Gastrocnemius medialis (tissue), 4 donors: ENCODE measurements at regions not wholly inside any gene's neighbourhood (a gene's known extent, or its start where the extent isn't known, plus 50 kb on each side); places are given as distances from the start of the nearest gene placed in this dataset.

Source experiments
- CTCF ChIP-seq, 5 experiments: fragments of 450-650 bp in 3 of 5; fragments of 200-600 bp in 2 of 5; sonication (generic) in 2 of 5; IDR thresholded peaks in 4 of 5; conservative IDR thresholded peaks in 1 of 5; 1 replicate in 4 of 5; 2 replicates in 1 of 5; pipeline ENCODE4 v1.5.1; 2016 to 2019; ENCODE audit warnings: antibody characterized with exemption in 5 of 5, mild to moderate bottlenecking in 3 of 5, moderate library complexity in 3 of 5
- POLR2A ChIP-seq, 2 donors: fragments of 450-650 bp; IDR thresholded peaks; one replicate each; pipeline ENCODE4 v1.6.1; 2017; ENCODE audit warnings: antibody characterized with exemption in 2 of 2, mild to moderate bottlenecking in 2 of 2, moderate library complexity in 2 of 2

DNA sequence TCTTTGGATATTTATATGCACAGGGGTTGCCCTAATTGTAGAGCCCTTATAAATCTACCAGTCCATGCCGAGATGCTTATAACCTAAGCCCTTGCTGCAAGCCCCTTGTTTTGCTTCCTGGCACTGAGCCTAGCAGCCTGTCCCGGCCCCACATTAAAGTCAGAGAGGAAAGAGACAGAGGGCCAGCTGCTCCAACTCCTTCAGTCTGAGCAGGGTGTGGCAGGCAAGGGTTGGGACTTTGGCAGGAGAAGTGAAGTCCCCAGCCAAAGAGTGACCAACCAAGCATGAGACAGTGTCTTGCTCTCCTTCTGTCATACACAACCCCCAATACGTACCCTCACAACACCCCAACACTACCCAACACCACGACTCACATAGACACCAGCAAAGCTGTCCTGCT is 54.7 kb upstream of the FZD7 start:
- TF ChIP-seq CTCF (IDR thresholded peaks at IDR 0.05 in 4 of 5, conservative IDR thresholded peaks at IDR 0.05 in 1 of 5) (no peak), POLR2A (IDR thresholded peaks at IDR 0.05) (no peak)
